ENCODE measurements at regions not wholly inside any gene's neighbourhood (a gene's known extent, or its start where the extent isn't known, plus 50 kb on each side); places are given as distances from the start of the nearest gene placed in this dataset.

DNA sequence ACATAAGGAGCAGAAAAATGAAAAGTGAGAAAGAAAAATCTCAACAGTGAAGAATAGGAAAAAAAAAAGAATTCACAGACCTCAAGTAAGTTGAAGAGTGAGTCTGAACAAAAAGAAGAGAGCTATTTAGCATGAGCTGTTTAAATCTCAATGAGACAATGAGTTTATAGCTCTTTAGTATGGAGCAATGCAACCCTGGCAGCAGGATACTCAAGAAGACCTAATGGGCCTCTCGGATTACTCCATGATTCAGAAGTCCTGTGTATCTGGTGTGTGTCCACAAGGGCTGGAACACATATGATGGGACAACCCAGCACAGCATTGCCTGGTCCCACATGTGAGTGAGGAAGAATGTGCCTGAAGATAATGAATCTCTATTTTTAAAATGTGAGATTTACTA is 563.1 kb upstream of the INTU start:
- H3K36me3 ChIP-seq: no peaks in the 10 kb centered on the region
- ATAC-seq (ENCODE audit: low FRiP score in 2 of 2) (no peak), DNase-seq (no peak)
- 60 to 88% methylated on average over 1 of the region's 1 CpG for WGBS, 2 donors
- H3K4me1 ChIP-seq: no peaks in the 10 kb centered on the region
- TF ChIP-seq, protein P1, sequence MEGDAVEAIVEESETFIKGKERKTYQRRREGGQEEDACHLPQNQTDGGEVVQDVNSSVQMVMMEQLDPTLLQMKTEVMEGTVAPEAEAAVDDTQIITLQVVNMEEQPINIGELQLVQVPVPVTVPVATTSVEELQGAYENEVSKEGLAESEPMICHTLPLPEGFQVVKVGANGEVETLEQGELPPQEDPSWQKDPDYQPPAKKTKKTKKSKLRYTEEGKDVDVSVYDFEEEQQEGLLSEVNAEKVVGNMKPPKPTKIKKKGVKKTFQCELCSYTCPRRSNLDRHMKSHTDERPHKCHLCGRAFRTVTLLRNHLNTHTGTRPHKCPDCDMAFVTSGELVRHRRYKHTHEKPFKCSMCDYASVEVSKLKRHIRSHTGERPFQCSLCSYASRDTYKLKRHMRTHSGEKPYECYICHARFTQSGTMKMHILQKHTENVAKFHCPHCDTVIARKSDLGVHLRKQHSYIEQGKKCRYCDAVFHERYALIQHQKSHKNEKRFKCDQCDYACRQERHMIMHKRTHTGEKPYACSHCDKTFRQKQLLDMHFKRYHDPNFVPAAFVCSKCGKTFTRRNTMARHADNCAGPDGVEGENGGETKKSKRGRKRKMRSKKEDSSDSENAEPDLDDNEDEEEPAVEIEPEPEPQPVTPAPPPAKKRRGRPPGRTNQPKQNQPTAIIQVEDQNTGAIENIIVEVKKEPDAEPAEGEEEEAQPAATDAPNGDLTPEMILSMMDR (IDR thresholded peaks at IDR 0.05): no peak
- TF ChIP-seq EP300 (IDR thresholded peaks at IDR 0.05) (no peak), POLR2AphosphoS5 (IDR thresholded peaks at IDR 0.05) (no peak), POLR2A (IDR thresholded peaks at IDR 0.05) (no peak)
- no peaks in the 10 kb centered on the region for H3K27me3 ChIP-seq
- no peaks in the 10 kb centered on the region for H3K9me3 ChIP-seq
- no peak overlapping the region for H3K4me3 ChIP-seq
- H3K27ac ChIP-seq: no peak overlapping the region

DNA sequence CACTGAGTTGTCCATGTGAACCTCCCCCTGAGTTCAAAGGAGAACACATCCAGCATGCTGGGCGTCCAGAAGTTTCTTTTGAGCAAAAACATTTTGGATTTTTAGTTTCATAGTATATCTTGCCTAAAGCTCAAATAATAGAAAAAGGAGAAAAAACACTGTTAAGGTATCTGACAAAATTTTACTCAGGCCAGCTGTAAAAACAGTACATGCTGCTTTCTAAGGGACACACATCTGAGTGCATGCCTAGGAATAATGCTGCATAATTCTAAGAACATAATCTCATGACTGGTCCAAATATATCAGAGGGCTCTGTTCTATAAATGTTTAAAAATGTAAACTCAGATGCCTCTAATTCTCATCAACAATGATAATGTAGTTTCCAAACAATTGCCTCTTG is 561.3 kb upstream of the INTU start:
- Histone ChIP-seq H3K27me3 (no peaks in the 10 kb centered on the region), H3K4me3 (no peak overlapping the region), H3K9me3 (no peaks in the 10 kb centered on the region), H3K4me1 (no peaks in the 10 kb centered on the region), H3K36me3 (no peaks in the 10 kb centered on the region), H3K27ac (no peak overlapping the region)
- DNase-seq (no peak), ATAC-seq (ENCODE audit: low FRiP score in 2 of 2) (no peak)
- TF ChIP-seq POLR2AphosphoS5 (IDR thresholded peaks at IDR 0.05) (no peak), POLR2A (IDR thresholded peaks at IDR 0.05) (no peak), EP300 (IDR thresholded peaks at IDR 0.05) (no peak)
- TF ChIP-seq, protein P1 (IDR thresholded peaks at IDR 0.05): no peak
- 75 to 82% methylated on average over 1 of the region's 1 CpG for WGBS, 2 donors

DNA sequence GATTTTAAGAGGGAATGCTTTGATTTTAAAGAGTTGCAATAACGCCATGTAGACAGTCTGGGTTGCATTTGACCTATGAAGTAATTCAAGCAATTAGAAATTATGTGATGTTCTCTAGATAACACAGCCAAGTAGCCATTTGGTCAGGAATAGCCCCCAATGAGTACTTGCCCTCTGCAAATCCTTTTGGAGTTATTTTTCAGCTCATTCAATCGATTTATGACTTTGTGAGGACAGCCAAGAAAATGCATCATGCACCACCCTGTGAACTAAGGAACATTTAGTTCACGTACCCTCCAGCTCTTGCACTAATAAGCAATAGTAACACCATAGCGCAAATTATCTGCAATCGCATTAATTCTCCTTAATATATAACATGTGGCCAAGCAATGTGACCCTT is 552.6 kb upstream of the INTU start:
- WGBS, 2 donors: 75 to 80% methylated on average over 5 of the region's 5 CpGs
- H3K27ac ChIP-seq: no peak overlapping the region
- H3K9me3 ChIP-seq: peaks cover 0 to 3% (median 0%) of the 10 kb centered on the region in 4 donors
- DNase-seq: no peak
- no peaks in the 10 kb centered on the region for H3K36me3 ChIP-seq
- H3K27me3 ChIP-seq: no peaks in the 10 kb centered on the region
- TF ChIP-seq, protein P1 (IDR thresholded peaks at IDR 0.05): no peak
- TF ChIP-seq EP300 (IDR thresholded peaks at IDR 0.05) (no peak), POLR2AphosphoS5 (IDR thresholded peaks at IDR 0.05) (no peak), POLR2A (IDR thresholded peaks at IDR 0.05) (no peak)
- no peak for ATAC-seq (ENCODE audit: low FRiP score in 2 of 2)
- H3K4me3 ChIP-seq: no peak overlapping the region
- no peaks in the 10 kb centered on the region for H3K4me1 ChIP-seq

DNA sequence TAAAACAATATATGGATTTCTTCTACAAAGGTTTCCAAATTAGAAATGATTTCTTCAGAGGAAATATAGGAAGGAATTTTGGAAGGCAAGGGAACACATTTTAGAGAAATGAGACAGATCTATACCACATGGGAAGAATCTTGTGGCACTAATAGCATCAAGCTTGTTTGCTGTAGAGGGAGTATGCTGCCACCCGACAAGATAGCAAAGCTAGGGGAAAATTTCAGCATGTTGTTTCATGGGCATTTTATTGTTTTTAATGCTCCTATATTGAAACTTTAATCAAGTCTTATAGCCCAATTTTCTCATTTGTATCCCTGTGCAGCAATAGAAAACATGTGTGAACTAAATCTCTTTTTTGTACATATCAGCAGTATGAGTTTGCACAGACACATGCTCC is 551.7 kb upstream of the INTU start:
- no peak overlapping the region for H3K4me3 ChIP-seq
- H3K27ac ChIP-seq: no peak overlapping the region
- no peak for DNase-seq
- no peaks in the 10 kb centered on the region for H3K27me3 ChIP-seq
- peaks cover 0 to 3% (median 0%) of the 10 kb centered on the region in 4 donors for H3K9me3 ChIP-seq
- WGBS, 2 donors: 100% methylated on average over 1 of the region's 1 CpG
- H3K4me1 ChIP-seq: no peaks in the 10 kb centered on the region
- H3K36me3 ChIP-seq: no peaks in the 10 kb centered on the region
- no peak for TF ChIP-seq EP300 (IDR thresholded peaks at IDR 0.05)
- no peak for TF ChIP-seq POLR2AphosphoS5 (IDR thresholded peaks at IDR 0.05)
- TF ChIP-seq POLR2A (IDR thresholded peaks at IDR 0.05): no peak
- TF ChIP-seq, protein P1 (IDR thresholded peaks at IDR 0.05): no peak
- ATAC-seq (ENCODE audit: low FRiP score in 2 of 2): no peak

DNA sequence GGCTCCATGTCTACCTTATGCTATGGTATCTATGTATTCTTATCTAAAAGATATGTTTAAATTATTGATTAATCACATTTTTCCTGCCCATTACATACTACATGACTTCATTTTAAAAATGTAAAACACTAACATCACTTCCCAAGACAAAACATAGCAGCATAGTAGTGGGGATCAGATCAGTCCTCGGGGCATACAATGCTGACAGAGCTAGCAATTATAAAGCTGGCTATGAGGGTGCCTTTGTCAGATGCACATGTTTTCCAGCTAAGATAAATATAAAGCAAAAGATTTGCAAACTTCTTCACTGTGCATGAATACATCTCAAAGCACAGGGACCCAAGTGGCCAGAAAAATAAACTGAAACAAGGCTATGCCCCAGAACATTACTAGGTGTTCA is 549.8 kb upstream of the INTU start:
- Histone ChIP-seq H3K4me3 (no peak overlapping the region), H3K4me1 (no peaks in the 10 kb centered on the region), H3K27ac (no peak overlapping the region), H3K9me3 (peaks cover 0 to 10% (median 5%) of the 10 kb centered on the region in 4 donors), H3K36me3 (no peaks in the 10 kb centered on the region), H3K27me3 (no peaks in the 10 kb centered on the region)
- DNase-seq (no peak), ATAC-seq (ENCODE audit: low FRiP score in 2 of 2) (no peak)
- WGBS, 2 donors: 57 to 61% methylated on average over 1 of the region's 1 CpG
- TF ChIP-seq POLR2AphosphoS5 (IDR thresholded peaks at IDR 0.05) (no peak), EP300 (IDR thresholded peaks at IDR 0.05) (no peak), POLR2A (IDR thresholded peaks at IDR 0.05) (no peak)
- TF ChIP-seq, protein P1 (IDR thresholded peaks at IDR 0.05): no peak
